NCI-H69 (cell line): ENCODE measurements at regions not wholly inside any gene's neighbourhood (a gene's known extent, or its start where the extent isn't known, plus 50 kb on each side); places are given as distances from the start of the nearest gene placed in this dataset.
"Not testable (repeated sequence)": the region's sequence is repeated elsewhere in the genome, so short reads cannot be mapped to it uniquely, and the experiment has no call there.

Source experiments
- DNase-seq: peaks from one replicate; lab custom pipeline; 2025; lab: John Stamatoyannopoulos, UW

GRCh38 chr16:7962091-7962879, 628.0 kb downstream of the TMEM114 start:
- DNase-seq = no peak

DNA sequence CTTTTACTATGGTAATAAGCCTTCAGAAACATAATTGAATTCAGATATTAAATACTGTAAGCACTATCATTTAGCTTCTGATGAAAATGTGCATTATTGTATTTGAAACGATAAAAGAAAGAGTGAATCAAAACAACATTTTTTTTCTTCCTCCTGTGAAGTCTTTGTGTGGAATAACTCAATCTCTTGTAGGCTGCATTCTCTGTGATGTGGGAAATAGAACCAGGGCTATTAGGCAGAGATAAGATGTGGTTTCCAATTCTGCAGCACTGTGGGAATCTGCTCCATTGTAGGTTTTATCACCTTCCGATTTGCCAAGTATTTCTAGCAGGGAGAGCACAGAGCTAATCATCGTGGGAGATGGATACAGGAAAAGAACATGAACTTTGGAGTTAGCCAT, 624.5 kb downstream of the RBFOX1 start:
- DNase-seq = no peak

DNA sequence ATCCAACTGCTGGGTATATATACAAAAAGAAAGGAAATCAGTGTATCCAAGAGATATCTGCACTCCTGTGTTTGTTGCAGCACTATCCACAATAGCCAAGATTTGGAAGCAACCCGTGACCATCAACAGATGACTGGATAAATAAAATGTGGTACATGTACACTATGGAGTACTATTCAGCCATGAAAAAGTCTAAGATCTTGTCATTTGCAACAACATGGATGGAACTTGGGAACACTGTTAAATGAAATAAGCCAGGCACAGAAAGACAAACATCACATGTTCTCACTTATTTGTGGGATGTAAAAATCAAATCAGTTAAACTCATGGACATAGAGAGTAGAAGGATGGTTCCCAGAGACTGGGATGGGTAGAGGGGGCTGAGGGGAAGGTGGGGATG, 620.7 kb downstream of the RBFOX1 start:
- no peak for DNase-seq

GRCh38 chr16:7946142-7946541, 613.5 kb downstream of the RBFOX1 start:
- DNase-seq = no peak

GRCh38 chr16:7938175-7938574, 605.5 kb downstream of the RBFOX1 start:
- DNase-seq = no peak

DNA sequence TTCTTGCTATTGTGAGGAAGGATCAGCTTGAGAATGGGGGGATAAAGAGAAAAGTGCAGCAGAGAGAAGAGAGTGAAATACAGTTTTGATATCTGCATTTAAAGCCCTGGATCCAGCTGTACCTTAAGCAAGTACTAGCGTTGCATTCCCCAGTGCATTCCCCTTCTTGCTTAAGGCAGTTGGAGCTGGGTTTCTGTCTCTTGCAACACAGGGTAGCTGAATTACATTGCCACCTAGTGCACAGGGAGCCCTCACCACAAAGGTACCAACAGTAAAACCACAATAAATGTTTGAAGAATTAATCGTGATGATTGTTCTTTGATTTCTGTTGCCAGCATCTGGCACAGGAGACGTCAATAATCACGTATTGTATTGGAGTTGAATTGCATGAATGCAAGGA, 588.7 kb downstream of the RBFOX1 start:
- peak; percentile 2 for DNase-seq

DNA sequence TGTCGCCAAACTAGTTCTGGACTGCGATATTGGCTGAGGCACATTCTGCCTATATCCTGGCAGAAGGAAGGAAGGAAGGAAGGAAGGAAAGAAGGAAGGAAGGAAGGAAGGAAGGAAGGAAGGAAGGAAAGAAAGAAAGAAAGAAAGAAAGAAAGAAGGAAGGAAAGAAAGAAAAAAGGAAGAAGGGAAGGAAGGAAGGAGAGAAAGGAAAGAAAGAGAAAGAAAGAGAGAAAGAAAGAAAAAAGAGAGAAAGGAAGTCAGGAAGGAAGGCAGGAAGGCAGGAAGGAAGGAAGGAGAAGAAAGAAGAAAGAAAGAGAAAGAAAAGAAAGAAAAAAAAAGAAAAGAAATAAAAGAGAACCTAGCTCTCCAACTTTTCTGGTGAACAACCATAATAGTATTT, 587.1 kb downstream of the RBFOX1 start:
- no peak for DNase-seq

DNA sequence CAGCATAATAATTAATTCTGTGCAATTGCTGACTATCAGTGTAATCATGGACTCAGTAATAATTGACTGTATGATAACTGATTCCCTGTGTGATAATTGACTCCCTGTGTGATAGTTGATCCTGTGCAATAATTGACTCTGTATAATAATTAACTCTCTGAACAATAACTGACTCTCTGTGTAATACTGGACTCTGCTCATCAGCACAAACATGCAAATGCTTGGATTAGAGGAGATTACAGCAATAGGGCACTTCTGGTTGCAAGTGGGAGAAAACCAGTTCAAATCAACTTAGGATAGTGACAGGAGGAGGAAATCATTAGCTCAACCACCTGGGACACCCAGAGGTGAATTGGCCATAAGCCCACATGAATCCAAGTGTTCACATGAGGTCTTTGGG, 582.1 kb downstream of the RBFOX1 start:
- peak; percentile 58 for DNase-seq

DNA sequence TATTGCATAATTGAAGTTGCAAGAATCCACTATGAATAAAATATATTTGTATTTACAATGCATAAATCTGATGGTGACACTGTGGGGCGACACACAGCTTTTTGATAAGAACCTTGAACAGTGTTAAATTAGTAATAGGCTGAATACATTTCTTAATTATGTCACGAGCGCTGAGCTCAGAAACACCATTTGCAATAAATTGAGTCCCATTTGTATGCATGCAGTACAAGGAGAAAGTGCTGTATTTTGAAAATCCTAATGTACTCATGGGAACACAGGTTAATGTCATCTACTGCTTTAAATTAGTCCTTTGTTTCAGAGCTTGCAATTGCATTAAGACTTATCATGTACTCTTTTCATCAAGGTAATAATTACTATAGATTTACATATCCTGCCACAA, 579.5 kb downstream of the RBFOX1 start:
- DNase-seq = no peak

DNA sequence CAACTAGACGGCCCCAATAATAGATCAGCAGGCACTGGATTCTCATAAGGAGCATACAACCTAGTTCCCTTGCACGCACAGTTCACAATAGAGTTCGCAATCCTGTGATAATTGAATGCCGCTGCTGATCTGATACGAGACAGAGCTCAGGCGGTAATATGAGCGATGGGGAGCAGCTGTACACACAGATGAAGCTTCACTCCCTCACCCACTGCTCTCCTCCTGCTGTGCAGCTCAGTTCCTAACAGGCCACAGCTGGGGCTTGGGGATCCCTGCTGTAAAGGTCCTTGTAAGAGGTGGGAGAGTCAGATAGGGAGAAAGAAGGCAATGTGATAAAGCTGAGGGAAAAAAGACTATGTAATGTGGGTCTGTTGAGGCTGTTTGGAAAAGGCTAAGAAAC, 577.5 kb downstream of the RBFOX1 start:
- DNase-seq = peak; percentile 18

GRCh38 chr16:7888411-7888810, 555.8 kb downstream of the RBFOX1 start:
- no peak for DNase-seq

GRCh38 chr16:7887316-7887715, 554.7 kb downstream of the RBFOX1 start:
- DNase-seq = no peak

- no peak for DNase-seq
These were observed 539.3 kb downstream of the RBFOX1 start for GRCh38 chr16:7871979-7872378.

- no peak for DNase-seq
These were observed 538.7 kb downstream of the RBFOX1 start for GRCh38 chr16:7871371-7871770.

- no peak for DNase-seq
These were observed 535.2 kb downstream of the RBFOX1 start for GRCh38 chr16:7867831-7868230.

DNA sequence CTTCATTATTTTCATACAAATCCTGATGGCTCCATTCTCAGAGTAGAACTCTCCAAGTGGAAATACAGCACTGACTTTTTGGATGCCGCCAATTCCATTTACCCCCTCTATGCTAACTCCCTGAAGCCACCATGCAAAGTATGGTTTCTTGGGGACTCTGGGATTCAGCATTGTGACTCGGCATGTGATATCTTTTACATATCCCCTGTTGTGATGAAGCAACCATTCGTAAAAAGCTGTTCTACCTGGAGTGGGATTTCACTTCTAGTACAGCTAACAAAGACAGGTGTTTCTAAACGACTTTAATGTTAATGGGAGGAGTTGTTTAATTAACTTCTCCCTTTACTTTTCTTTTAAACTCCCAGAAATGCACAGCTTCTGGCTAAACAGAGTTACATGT, 533.5 kb downstream of the RBFOX1 start:
- no peak for DNase-seq

GRCh38 chr16:7865393-7865792, 532.7 kb downstream of the RBFOX1 start:
- not testable (repeated sequence) for DNase-seq

GRCh38 chr16:7861891-7862582, 529.4 kb downstream of the RBFOX1 start:
- no peak for DNase-seq

GRCh38 chr16:7853197-7853596, 520.6 kb downstream of the RBFOX1 start:
- DNase-seq = no peak

DNA sequence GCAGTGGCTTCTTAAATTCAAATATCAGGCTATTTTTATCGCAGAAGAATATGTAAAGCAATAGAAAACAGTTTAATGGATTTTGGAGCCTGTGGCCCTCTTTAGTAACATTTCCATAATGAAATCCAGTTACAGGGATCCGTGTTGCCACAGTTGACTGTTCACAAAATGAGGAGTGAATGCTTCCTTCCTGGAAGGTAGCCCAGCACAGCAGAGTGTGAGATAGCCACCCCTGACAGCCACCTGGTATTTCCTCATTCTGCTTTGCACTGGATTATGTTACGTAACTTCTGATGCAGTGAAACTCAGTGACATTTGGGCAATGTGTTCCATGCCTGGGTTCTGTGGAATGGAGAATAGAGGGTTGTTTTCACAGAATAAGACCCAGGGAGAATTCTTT, 517.2 kb downstream of the RBFOX1 start:
- DNase-seq = peak; percentile 23

DNA sequence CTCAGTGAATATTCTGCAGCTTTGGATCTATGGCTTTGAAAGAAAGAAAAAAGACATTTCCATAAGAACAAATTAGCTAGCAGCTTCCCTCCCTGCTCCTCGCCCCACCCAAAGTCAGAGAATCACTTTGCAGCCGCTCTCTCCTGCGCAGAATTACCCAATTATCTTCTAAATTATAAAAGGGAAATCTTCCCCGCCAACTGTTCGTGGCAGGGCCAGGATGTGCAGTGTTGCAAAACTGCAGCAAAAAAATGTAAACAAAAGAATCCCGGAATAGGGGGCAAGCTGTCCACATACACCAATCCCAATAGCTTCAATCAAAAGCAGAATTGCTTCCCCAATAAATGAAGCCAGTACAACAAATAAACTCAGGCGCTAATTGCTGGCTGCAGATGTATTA, 510.6 kb downstream of the RBFOX1 start:
- DNase-seq = peak; percentile 42

DNA sequence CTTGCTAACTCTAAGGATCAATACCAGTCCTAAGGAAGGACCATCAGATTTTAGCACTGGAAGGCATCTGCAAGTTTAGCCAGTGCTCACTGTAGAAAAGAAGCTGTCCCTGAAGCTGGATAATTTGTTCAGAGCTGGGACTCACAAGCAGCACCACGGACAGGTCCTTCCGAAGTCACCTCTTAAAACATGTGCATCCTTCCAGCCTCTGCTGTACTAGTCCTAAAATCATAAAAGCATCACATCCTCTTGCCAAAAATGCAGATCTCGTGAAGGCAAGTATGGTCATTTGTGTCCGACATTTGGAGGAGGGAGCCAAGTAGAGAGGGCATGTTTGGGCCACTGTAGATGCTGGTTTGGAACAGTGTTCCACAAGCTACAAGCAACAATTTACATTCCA, 506.9 kb downstream of the RBFOX1 start:
- no peak for DNase-seq

DNA sequence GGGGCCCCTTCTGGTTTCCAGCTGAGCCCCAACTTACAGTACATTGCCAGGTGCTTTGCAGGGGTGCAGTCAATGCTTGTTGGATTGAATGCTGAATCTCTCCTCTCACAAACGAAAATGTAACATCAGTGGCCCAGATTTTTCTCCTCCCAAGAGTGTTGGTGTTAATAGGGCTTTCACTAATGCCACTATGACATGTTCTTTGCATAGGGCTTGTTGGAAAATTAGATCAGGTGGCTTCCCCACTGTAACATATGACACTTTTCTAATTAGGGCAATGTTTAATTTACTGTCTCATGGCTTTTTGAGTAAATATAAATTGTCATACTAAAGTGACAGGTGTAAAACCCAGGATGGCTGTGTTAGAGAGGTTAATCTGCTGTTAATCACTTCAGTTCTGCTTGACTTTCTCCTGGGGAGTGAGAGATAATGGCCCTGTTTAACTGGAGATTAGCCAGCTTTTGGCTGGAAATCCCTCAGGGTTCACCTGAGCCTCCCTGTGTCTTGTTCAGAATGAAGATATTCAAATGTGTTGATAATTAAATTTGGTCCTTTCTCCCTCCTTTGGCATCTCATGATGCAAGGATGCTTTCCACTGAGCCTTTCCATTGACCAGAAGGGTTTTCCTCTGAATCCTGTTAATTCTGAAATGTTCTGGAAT, 502.3 kb downstream of the RBFOX1 start:
- DNase-seq = peak; percentile 66
